ENCODE measurements at regions not wholly inside any gene's neighbourhood (a gene's known extent, or its start where the extent isn't known, plus 50 kb on each side); places are given as distances from the start of the nearest gene placed in this dataset.
A peak's percentile ranks its signal among the peaks of the same experiment; 100 is the strongest.

- intact Hi-C loops (cut with DNase I, micrococcal nuclease) = no loop called here
- no peak for ATAC-seq
- no peak for DNase-seq
These were observed 256.0 kb upstream of the POU3F3 start for GRCh38 chr2:104597942-104598341.

DNA sequence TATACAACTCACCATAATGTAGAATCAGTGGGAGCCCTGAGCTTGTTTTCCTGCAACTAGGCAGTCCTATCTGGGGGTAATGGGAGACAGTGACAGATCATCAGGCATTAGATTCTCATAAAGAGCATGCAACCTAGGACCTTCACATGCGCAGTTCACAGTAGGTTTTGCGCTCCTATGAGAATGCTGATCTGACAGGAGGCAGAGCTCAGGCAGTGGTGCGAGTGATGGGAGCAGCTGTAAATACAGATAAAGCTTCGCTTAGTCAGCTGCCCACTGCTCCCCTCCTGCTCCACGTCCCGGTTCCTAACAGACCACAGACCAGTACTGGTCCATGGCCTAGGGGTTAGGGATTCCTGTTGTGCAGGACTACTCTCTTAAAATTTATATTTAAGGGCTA, 255.3 kb upstream of the POU3F3 start:
- intact Hi-C loops (cut with DNase I, micrococcal nuclease) = no loop called here
- ATAC-seq = no peak
- DNase-seq = no peak

GRCh38 chr2:104599787-104600510, 254.0 kb upstream of the POU3F3 start:
- ATAC-seq (no peak), DNase-seq (no peak)

DNA sequence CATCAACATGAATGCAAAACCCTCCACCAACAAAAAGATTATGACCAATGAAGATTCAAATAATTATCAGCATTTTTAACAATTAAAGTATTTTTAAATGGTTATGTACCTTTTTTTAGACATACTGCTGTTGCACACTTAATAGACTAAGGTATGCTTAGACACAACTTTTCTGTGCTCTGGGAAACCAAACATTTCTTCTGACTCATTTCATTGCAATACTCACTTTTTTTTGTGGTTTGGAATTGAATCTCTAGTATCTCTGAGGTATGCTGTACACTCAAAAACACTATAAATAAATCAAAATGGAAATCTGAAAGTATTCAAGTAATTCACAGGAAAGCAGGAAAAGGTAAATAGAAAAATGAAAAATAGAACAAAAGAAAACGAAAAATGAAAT, 247.9 kb upstream of the POU3F3 start:
- intact Hi-C loops (cut with DNase I, micrococcal nuclease) = no loop called here
- DNase-seq = no peak
- no peak for ATAC-seq

More at GRCh38 chr2:104599787-104600510, 254.0 kb upstream of the POU3F3 start:
- intact Hi-C loops (cut with DNase I, micrococcal nuclease) = no loop called here

GRCh38 chr2:104616856-104617255, 237.1 kb upstream of the POU3F3 start:
- DNase-seq (no peak), ATAC-seq (no peak)
- intact Hi-C loops (cut with DNase I, micrococcal nuclease) = no loop called here

DNA sequence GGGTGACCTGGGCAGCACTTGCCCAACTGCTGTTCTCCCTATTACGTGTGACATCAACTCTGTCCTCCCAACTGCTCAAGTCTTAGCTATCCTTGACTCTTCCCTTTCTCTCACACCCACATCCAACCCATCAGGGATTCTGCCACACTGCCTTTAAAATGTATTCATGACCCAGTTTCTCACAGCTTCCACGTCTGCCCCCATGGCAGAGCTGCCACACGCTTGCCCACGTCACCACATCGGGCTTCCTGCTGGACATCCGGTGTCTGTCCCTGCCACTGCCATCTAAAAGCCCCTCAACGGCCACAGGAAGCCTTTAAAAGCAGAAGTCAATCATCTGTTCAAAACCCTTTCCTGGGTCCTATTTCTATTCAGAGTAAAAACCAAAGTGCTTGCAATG, 233.1 kb upstream of the POU3F3 start:
- intact Hi-C loops (cut with DNase I, micrococcal nuclease) = no loop called here
- no peak for DNase-seq
- ATAC-seq = no peak

DNA sequence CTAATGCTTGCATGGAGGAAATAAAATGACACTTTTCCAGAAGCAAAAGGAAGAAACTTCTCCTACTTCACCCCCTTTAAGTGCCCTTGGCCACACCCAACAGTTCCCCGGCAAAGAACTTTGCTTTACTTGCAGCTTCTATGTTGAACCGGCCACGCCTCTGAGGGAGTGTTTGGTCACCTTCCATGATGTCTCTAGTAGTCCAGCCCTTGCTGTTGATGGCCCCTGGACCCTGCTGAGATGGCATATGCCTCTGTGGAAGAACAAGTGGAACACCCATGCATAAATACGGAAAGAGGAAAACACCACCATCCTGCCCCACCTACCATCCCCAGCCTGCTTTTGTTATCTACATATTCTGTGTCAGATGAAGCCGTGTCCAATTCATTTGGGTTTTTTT, 218.3 kb upstream of the POU3F3 start:
- intact Hi-C loops (cut with DNase I, micrococcal nuclease) = no loop called here
- DNase-seq (peak in 1 of 2 donors; percentile 4), ATAC-seq (no peak)

DNA sequence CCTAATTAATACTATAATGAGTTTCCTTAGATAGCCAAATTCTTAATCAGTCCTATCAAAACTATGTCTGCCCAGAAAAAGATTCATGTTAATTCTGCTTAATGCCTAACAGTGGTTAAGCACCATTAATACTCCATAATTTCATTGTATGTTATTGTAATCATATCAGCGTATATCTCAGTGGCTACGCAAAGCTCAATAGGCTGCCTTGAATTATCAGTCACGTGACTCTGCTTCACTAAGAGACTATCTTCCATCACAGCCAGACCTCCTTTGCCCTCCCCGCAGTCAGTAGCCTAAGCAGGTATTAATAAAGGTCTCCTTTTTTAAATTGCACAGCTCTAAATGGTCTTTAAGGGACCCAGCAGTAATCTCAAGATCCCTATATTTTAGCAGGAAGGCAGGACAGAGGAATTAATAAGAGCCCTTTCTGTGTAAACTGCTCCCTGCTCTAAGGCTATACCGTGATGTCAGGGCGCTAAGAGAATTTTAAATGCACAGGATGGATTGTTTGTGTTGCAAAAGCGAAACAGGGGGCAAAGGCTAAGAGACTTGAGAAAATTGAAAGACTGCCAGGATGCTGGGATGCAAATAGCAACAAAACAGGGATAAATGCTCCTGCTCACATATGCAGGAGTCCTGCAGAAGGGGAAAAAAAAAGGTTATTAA, 215.6 kb upstream of the POU3F3 start:
- DNase-seq (no peak), ATAC-seq (no peak)
- intact Hi-C loops (cut with DNase I, micrococcal nuclease) = no loop called here

DNA sequence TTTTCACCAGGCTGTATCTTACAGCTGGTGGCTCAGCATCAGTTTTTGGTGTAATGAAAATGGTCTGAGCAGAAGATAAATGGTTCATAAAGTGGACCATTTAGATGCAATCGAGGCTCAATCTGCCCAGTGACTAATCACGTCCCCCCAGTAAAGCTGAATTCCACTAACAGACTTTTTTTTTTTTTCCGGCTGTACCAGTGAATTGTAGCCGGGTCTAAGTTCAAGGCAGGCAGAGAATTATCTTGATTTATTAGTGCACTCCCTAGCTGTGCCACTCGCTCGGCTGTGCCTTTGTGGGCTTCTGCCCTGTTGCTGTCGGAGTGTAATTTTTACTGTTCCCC, 215.1 kb upstream of the POU3F3 start:
- DNase-seq (no peak), ATAC-seq (no peak)
- intact Hi-C loops (cut with DNase I, micrococcal nuclease) = no loop called here

DNA sequence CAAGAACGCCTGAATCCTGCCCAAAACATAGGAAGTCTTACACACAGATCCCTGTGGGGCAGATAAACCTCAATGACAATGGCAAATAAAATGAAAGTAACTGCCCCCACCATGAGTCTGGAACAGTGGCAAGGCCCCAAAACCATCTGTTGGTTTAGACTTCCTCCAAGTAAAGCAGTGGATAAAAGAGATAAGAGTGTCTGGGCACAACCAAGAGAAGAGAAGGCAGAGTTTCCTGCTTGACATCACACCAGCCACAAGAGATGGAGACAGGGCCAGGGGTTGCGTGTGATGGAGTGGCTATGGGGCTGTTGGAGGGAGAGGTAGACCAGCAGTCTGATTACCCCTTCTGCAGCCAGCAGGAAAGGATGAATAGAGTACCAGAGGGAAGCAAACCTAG, 212.1 kb upstream of the POU3F3 start:
- no peak for ATAC-seq
- intact Hi-C loops (cut with DNase I, micrococcal nuclease) = no loop called here
- no peak for DNase-seq

DNA sequence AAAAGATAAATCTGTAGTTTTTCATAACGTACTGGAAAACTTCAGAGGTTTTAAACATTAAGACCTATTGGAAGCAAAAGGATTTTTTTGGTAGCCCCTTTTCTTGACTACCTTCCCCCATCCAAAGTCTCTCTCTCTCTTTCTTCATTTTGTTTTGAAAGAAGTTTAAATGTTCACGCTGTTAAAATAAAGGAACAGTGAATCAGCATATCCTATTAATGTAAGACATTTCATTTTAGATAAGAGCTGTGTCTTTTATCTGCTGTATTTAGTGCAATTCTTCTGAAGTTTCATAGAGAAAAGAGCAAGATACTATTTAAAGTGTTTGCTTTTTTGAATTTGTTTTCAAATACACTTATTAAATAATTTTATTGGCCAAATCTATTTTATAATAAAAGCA, 205.5 kb upstream of the POU3F3 start:
- ATAC-seq (no peak), DNase-seq (no peak)
- intact Hi-C loops (cut with DNase I, micrococcal nuclease) = no loop called here

- no peak for DNase-seq
- no peak for ATAC-seq
- intact Hi-C loops (cut with DNase I, micrococcal nuclease) = no loop called here
These were observed 204.0 kb upstream of the POU3F3 start for GRCh38 chr2:104649866-104650265.

- intact Hi-C loops (cut with DNase I, micrococcal nuclease) = no loop called here
- no peak for ATAC-seq
- no peak for DNase-seq
These were observed 203.4 kb upstream of the POU3F3 start for GRCh38 chr2:104650405-104650996.

DNA sequence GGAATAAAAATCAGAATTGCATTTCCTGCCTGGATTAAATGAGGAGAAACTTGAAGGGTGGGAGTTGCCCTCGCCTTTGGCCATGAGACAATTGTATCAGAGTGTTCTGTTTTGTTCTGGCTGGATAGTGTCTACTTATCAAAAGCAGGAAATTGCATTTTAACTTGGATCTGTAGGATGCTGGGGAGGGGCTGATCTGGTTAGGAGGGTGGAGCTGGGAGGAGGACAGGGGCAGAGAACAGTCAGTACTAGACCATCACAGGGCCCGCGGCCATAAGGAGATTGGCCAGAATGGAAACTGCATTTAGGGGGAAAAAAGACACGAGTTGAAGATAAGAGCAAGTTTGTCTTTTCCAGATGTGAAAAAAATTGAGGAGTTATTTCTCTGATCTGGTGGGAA, 199.1 kb upstream of the POU3F3 start:
- DNase-seq = no peak
- no peak for ATAC-seq
- intact Hi-C loops (cut with DNase I, micrococcal nuclease) = no loop called here

- intact Hi-C loops (cut with DNase I, micrococcal nuclease) = no loop called here
- ATAC-seq (no peak), DNase-seq (no peak)
These were observed 197.2 kb upstream of the POU3F3 start for GRCh38 chr2:104656571-104657163.

DNA sequence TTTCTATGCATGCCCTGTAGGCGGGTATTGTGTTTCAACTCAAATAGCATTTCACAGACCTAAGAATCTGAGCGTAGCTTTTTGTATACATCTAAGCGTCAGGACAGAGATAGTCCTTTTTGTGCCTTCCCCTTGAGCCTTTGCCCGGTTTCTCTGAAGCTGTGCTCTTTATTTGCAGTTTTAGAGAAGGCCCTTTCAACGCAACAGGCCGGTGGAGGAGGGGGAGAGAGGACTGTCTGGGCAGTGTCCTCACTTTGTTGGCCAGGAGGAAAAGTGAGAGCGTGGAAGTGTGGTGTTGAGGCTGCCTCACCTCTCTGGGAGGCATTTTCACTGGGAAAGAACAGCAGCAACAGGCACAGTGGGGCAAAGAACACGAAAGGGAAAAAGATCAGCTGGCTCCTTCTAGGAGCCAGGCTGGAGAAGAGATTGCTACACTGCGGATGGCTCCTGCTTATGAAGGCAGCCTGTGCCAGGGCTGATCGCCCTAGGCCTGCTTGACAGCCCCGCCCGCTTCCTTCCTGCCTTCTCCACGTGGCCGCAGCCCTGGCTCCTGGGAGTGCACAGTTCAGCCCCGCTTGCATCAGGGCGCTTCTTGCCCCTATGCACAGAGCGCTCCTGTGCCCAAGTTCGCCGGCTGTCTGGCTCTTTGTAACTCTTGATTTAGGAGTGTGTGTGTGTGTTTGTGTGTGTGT, 195.6 kb upstream of the POU3F3 start:
- peak in 1 of 2 donors; percentile 7 for DNase-seq
- no peak for ATAC-seq
- intact Hi-C loops (cut with DNase I, micrococcal nuclease) = no loop called here

GRCh38 chr2:104658904-104659591, 194.9 kb upstream of the POU3F3 start:
- no peak for ATAC-seq
- intact Hi-C loops (cut with DNase I, micrococcal nuclease) = no loop called here
- no peak for DNase-seq

GRCh38 chr2:104660991-104661390, 192.9 kb upstream of the POU3F3 start:
- ATAC-seq (no peak), DNase-seq (no peak)
- intact Hi-C loops (cut with DNase I, micrococcal nuclease) = no loop called here

GRCh38 chr2:104664672-104665071, 189.2 kb upstream of the POU3F3 start:
- intact Hi-C loops (cut with DNase I, micrococcal nuclease) = no loop called here
- DNase-seq (no peak), ATAC-seq (no peak)
